ENCODE measurements at regions not wholly inside any gene's neighbourhood (a gene's known extent, or its start where the extent isn't known, plus 50 kb on each side); places are given as distances from the start of the nearest gene placed in this dataset.

GRCh38 chr3:70870576-70870975 lies 558.1 kb upstream of the MDFIC2 start:
- Histone ChIP-seq H3K4me3 (ENCODE audit: low read length) (no peak overlapping the region), H3K9me3 (ENCODE audit: control insufficient read depth, insufficient read depth, low read length) (no peaks in the 10 kb centered on the region; the same call in 1 of the 2 replicates), H3K27me3 (ENCODE audit: control insufficient read depth, insufficient read depth, low read length) (no peaks in the 10 kb centered on the region), H3K27ac (ENCODE audit: low read length) (no peak overlapping the region), H3K4me1 (ENCODE audit: control insufficient read depth, insufficient read depth, low read length) (no peaks in the 10 kb centered on the region), H3K36me3 (ENCODE audit: control insufficient read depth, insufficient read depth, low read length) (no peaks in the 10 kb centered on the region)
- no peak for DNase-seq (ENCODE audit: low read depth, low spot score)

- no CpG with 5 or more reads among the region's 2 CpGs for WGBS (ENCODE audit: insufficient coverage, insufficient read length)
- no peaks in the 10 kb centered on the region for H3K36me3 ChIP-seq (ENCODE audit: control insufficient read depth, insufficient read depth, low read length)
- H3K4me3 ChIP-seq (ENCODE audit: low read length), result no peak overlapping the region
- H3K27ac ChIP-seq (ENCODE audit: low read length), result no peak overlapping the region
- H3K9me3 ChIP-seq (ENCODE audit: control insufficient read depth, insufficient read depth, low read length), result no peaks in the 10 kb centered on the region; the same call in 1 of the 2 replicates
- no peaks in the 10 kb centered on the region for H3K4me1 ChIP-seq (ENCODE audit: control insufficient read depth, insufficient read depth, low read length)
- H3K27me3 ChIP-seq (ENCODE audit: control insufficient read depth, insufficient read depth, low read length), result no peaks in the 10 kb centered on the region
- DNase-seq (ENCODE audit: low read depth, low spot score), result no peak
These were observed 556.1 kb upstream of the MDFIC2 start for GRCh38 chr3:70868561-70868960.

- no peaks in the 10 kb centered on the region for H3K4me1 ChIP-seq (ENCODE audit: control insufficient read depth, insufficient read depth, low read length)
- WGBS (ENCODE audit: insufficient coverage, insufficient read length), result no CpG with 5 or more reads among the region's 5 CpGs
- no peak for DNase-seq (ENCODE audit: low read depth, low spot score)
- no peaks in the 10 kb centered on the region for H3K27me3 ChIP-seq (ENCODE audit: control insufficient read depth, insufficient read depth, low read length)
- H3K27ac ChIP-seq (ENCODE audit: low read length), result no peak overlapping the region
- no peaks in the 10 kb centered on the region for H3K36me3 ChIP-seq (ENCODE audit: control insufficient read depth, insufficient read depth, low read length)
- H3K4me3 ChIP-seq (ENCODE audit: low read length), result no peak overlapping the region
- no peaks in the 10 kb centered on the region; the same call in 1 of the 2 replicates for H3K9me3 ChIP-seq (ENCODE audit: control insufficient read depth, insufficient read depth, low read length)
These were observed 550.6 kb upstream of the MDFIC2 start for GRCh38 chr3:70863049-70863448.

GRCh38 chr3:70861855-70862254 lies 549.4 kb upstream of the MDFIC2 start:
- Histone ChIP-seq H3K36me3 (ENCODE audit: control insufficient read depth, insufficient read depth, low read length) (no peaks in the 10 kb centered on the region), H3K27me3 (ENCODE audit: control insufficient read depth, insufficient read depth, low read length) (no peaks in the 10 kb centered on the region), H3K27ac (ENCODE audit: low read length) (no peak overlapping the region), H3K4me3 (ENCODE audit: low read length) (no peak overlapping the region), H3K4me1 (ENCODE audit: control insufficient read depth, insufficient read depth, low read length) (no peaks in the 10 kb centered on the region), H3K9me3 (ENCODE audit: control insufficient read depth, insufficient read depth, low read length) (no peaks in the 10 kb centered on the region; the same call in 1 of the 2 replicates)
- no peak for DNase-seq (ENCODE audit: low read depth, low spot score)
- WGBS (ENCODE audit: insufficient coverage, insufficient read length), result no CpG with 5 or more reads among the region's 2 CpGs

- Histone ChIP-seq H3K36me3 (ENCODE audit: control insufficient read depth, insufficient read depth, low read length) (no peaks in the 10 kb centered on the region), H3K4me1 (ENCODE audit: control insufficient read depth, insufficient read depth, low read length) (no peaks in the 10 kb centered on the region), H3K27me3 (ENCODE audit: control insufficient read depth, insufficient read depth, low read length) (no peaks in the 10 kb centered on the region), H3K9me3 (ENCODE audit: control insufficient read depth, insufficient read depth, low read length) (no peaks in the 10 kb centered on the region), H3K27ac (ENCODE audit: low read length) (no peak overlapping the region), H3K4me3 (ENCODE audit: low read length) (no peak overlapping the region)
- no peak for DNase-seq (ENCODE audit: low read depth, low spot score)
- WGBS (ENCODE audit: insufficient coverage, insufficient read length), result no CpG with 5 or more reads among the region's 2 CpGs
These were observed 548.8 kb upstream of the MDFIC2 start for GRCh38 chr3:70861234-70861633.

- DNase-seq (ENCODE audit: low read depth, low spot score), result no peak
- Histone ChIP-seq H3K9me3 (ENCODE audit: control insufficient read depth, insufficient read depth, low read length) (no peaks in the 10 kb centered on the region), H3K36me3 (ENCODE audit: control insufficient read depth, insufficient read depth, low read length) (no peaks in the 10 kb centered on the region), H3K4me3 (ENCODE audit: low read length) (no peak overlapping the region), H3K4me1 (ENCODE audit: control insufficient read depth, insufficient read depth, low read length) (no peaks in the 10 kb centered on the region), H3K27me3 (ENCODE audit: control insufficient read depth, insufficient read depth, low read length) (no peaks in the 10 kb centered on the region), H3K27ac (ENCODE audit: low read length) (no peak overlapping the region)
- WGBS (ENCODE audit: insufficient coverage, insufficient read length), result no CpG with 5 or more reads among the region's 7 CpGs
These were observed 545.5 kb upstream of the MDFIC2 start for GRCh38 chr3:70857916-70858315.

GRCh38 chr3:70856414-70857162 lies 544.1 kb upstream of the MDFIC2 start:
- H3K27me3 ChIP-seq (ENCODE audit: control insufficient read depth, insufficient read depth, low read length), result no peaks in the 10 kb centered on the region
- DNase-seq (ENCODE audit: low read depth, low spot score), result no peak
- no peaks in the 10 kb centered on the region for H3K4me1 ChIP-seq (ENCODE audit: control insufficient read depth, insufficient read depth, low read length)
- H3K9me3 ChIP-seq (ENCODE audit: control insufficient read depth, insufficient read depth, low read length), result no peaks in the 10 kb centered on the region
- no peak overlapping the region for H3K27ac ChIP-seq (ENCODE audit: low read length)
- H3K36me3 ChIP-seq (ENCODE audit: control insufficient read depth, insufficient read depth, low read length), result no peaks in the 10 kb centered on the region
- no CpG with 5 or more reads among the region's 7 CpGs for WGBS (ENCODE audit: insufficient coverage, insufficient read length)
- H3K4me3 ChIP-seq (ENCODE audit: low read length), result no peak overlapping the region

- no peaks in the 10 kb centered on the region for H3K4me1 ChIP-seq (ENCODE audit: control insufficient read depth, insufficient read depth, low read length)
- WGBS (ENCODE audit: insufficient coverage, insufficient read length), result no CpG with 5 or more reads among the region's 2 CpGs
- no peaks in the 10 kb centered on the region for H3K9me3 ChIP-seq (ENCODE audit: control insufficient read depth, insufficient read depth, low read length)
- H3K4me3 ChIP-seq (ENCODE audit: low read length), result no peak overlapping the region
- H3K27me3 ChIP-seq (ENCODE audit: control insufficient read depth, insufficient read depth, low read length), result no peaks in the 10 kb centered on the region
- H3K27ac ChIP-seq (ENCODE audit: low read length), result no peak overlapping the region
- no peaks in the 10 kb centered on the region for H3K36me3 ChIP-seq (ENCODE audit: control insufficient read depth, insufficient read depth, low read length)
- no peak for DNase-seq (ENCODE audit: low read depth, low spot score)
These were observed 542.7 kb upstream of the MDFIC2 start for GRCh38 chr3:70855149-70855548.

GRCh38 chr3:70854108-70854507 lies 541.7 kb upstream of the MDFIC2 start:
- WGBS (ENCODE audit: insufficient coverage, insufficient read length), result no CpG with 5 or more reads among the region's 6 CpGs
- no peaks in the 10 kb centered on the region for H3K36me3 ChIP-seq (ENCODE audit: control insufficient read depth, insufficient read depth, low read length)
- DNase-seq (ENCODE audit: low read depth, low spot score), result no peak
- no peak overlapping the region for H3K4me3 ChIP-seq (ENCODE audit: low read length)
- H3K4me1 ChIP-seq (ENCODE audit: control insufficient read depth, insufficient read depth, low read length), result no peaks in the 10 kb centered on the region
- H3K27me3 ChIP-seq (ENCODE audit: control insufficient read depth, insufficient read depth, low read length), result no peaks in the 10 kb centered on the region
- no peaks in the 10 kb centered on the region for H3K9me3 ChIP-seq (ENCODE audit: control insufficient read depth, insufficient read depth, low read length)
- H3K27ac ChIP-seq (ENCODE audit: low read length), result no peak overlapping the region

GRCh38 chr3:70853161-70853944 lies 540.9 kb upstream of the MDFIC2 start:
- no CpG with 5 or more reads among the region's 5 CpGs for WGBS (ENCODE audit: insufficient coverage, insufficient read length)
- no peaks in the 10 kb centered on the region for H3K9me3 ChIP-seq (ENCODE audit: control insufficient read depth, insufficient read depth, low read length)
- no peak for DNase-seq (ENCODE audit: low read depth, low spot score)
- H3K4me3 ChIP-seq (ENCODE audit: low read length), result no peak overlapping the region
- H3K27ac ChIP-seq (ENCODE audit: low read length), result no peak overlapping the region
- no peaks in the 10 kb centered on the region for H3K36me3 ChIP-seq (ENCODE audit: control insufficient read depth, insufficient read depth, low read length)
- H3K27me3 ChIP-seq (ENCODE audit: control insufficient read depth, insufficient read depth, low read length), result no peaks in the 10 kb centered on the region
- H3K4me1 ChIP-seq (ENCODE audit: control insufficient read depth, insufficient read depth, low read length), result no peaks in the 10 kb centered on the region

Data from iPS DF 6.9 (cell line).